H1 (cell line): ENCODE measurements at regions not wholly inside any gene's neighbourhood (a gene's known extent, or its start where the extent isn't known, plus 50 kb on each side); places are given as distances from the start of the nearest gene placed in this dataset.

Source experiments
- BCL11A ChIP-seq, 2 experiments: IDR thresholded peaks; one replicate each; pipeline ENCODE4 v1.6.1; 2011; ENCODE audit warnings: low read depth in 2 of 2, low read length in 2 of 2, mild to moderate bottlenecking in 2 of 2
- CTBP2 ChIP-seq: IDR thresholded peaks from 2 replicates; pipeline ENCODE4 v1.7.0; 2011; ENCODE audit warnings: borderline replicate concordance, mild to moderate bottlenecking, moderate library complexity, mixed read lengths, low read length; ENCODE audit not compliant: insufficient read depth, insufficient read length
- EP300 ChIP-seq, 2 experiments: IDR thresholded peaks; 1 replicate in 1 of 2; 2 replicates in 1 of 2; pipeline ENCODE4 v1.6.1; 2011 to 2012; ENCODE audit warnings: low read depth in 2 of 2, low read length in 2 of 2, mild to moderate bottlenecking in 2 of 2, borderline replicate concordance in 1 of 2, inconsistent platforms in 1 of 2, moderate library complexity in 1 of 2
- RAD21 ChIP-seq, 2 experiments: IDR thresholded peaks in 1 of 2; conservative IDR thresholded peaks in 1 of 2; 2 replicates each; pipeline ENCODE4 v1.6.1; 2011; ENCODE audit warnings: low read depth in 2 of 2, low read length in 2 of 2, improper control_type of control experiment in 1 of 2, inconsistent platforms in 1 of 2, mild to moderate bottlenecking in 1 of 2, moderate library complexity in 1 of 2
- SAP30 ChIP-seq: fragments of 300-600 bp; sonication (generic); IDR thresholded peaks from 2 replicates; pipeline ENCODE4 v1.7.1; 2012; ENCODE audit warnings: low read length, moderate library complexity, mild to moderate bottlenecking, inconsistent platforms; ENCODE audit not compliant: insufficient read depth, insufficient replicate concordance
- SIN3A ChIP-seq, 2 experiments: IDR thresholded peaks in 1 of 2; conservative IDR thresholded peaks in 1 of 2; 2 replicates each; pipeline ENCODE4 v1.6.1; 2011 to 2012; ENCODE audit warnings: low read length in 2 of 2, improper control_type of control experiment in 1 of 2, low read depth in 1 of 2, mild to moderate bottlenecking in 1 of 2
- SP4 ChIP-seq: IDR thresholded peaks from 2 replicates; pipeline ENCODE4 v1.6.1; 2012; ENCODE audit warnings: low read length, inconsistent platforms
- TF ChIP-seq, protein P1 (sequence below): fragments of 300-600 bp; sonication (generic); IDR thresholded peaks from 2 replicates; pipeline ENCODE4 v1.7.1; 2012; ENCODE audit warnings: low read length, moderate library complexity, mild to moderate bottlenecking, inconsistent platforms; ENCODE audit not compliant: insufficient replicate concordance
- TF ChIP-seq, protein P2 (sequence below): IDR thresholded peaks from 2 replicates; pipeline ENCODE4 v1.6.1; 2011; ENCODE audit warnings: low read depth, mild to moderate bottlenecking, low read length; ENCODE audit not compliant: insufficient read depth

DNA sequence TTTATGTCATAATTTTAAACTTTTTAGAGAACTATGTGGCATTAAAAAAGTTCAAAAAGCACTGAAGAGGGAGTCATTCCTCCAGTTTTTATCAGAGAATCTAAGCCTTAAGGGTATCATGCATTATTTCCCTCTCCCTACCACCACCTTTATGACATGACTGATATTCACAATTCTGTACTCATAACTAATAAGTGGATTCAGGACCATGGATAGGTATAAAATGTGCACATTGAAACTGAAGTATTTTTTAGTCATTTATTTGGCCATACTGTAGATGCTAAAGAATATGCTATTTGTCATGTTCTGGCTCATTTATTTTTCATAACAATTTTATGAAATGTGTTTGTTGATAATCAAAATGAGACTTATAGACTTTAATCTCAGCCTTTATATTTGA, 897.5 kb upstream of the AGA start (continued):
- TF ChIP-seq, protein P1, sequence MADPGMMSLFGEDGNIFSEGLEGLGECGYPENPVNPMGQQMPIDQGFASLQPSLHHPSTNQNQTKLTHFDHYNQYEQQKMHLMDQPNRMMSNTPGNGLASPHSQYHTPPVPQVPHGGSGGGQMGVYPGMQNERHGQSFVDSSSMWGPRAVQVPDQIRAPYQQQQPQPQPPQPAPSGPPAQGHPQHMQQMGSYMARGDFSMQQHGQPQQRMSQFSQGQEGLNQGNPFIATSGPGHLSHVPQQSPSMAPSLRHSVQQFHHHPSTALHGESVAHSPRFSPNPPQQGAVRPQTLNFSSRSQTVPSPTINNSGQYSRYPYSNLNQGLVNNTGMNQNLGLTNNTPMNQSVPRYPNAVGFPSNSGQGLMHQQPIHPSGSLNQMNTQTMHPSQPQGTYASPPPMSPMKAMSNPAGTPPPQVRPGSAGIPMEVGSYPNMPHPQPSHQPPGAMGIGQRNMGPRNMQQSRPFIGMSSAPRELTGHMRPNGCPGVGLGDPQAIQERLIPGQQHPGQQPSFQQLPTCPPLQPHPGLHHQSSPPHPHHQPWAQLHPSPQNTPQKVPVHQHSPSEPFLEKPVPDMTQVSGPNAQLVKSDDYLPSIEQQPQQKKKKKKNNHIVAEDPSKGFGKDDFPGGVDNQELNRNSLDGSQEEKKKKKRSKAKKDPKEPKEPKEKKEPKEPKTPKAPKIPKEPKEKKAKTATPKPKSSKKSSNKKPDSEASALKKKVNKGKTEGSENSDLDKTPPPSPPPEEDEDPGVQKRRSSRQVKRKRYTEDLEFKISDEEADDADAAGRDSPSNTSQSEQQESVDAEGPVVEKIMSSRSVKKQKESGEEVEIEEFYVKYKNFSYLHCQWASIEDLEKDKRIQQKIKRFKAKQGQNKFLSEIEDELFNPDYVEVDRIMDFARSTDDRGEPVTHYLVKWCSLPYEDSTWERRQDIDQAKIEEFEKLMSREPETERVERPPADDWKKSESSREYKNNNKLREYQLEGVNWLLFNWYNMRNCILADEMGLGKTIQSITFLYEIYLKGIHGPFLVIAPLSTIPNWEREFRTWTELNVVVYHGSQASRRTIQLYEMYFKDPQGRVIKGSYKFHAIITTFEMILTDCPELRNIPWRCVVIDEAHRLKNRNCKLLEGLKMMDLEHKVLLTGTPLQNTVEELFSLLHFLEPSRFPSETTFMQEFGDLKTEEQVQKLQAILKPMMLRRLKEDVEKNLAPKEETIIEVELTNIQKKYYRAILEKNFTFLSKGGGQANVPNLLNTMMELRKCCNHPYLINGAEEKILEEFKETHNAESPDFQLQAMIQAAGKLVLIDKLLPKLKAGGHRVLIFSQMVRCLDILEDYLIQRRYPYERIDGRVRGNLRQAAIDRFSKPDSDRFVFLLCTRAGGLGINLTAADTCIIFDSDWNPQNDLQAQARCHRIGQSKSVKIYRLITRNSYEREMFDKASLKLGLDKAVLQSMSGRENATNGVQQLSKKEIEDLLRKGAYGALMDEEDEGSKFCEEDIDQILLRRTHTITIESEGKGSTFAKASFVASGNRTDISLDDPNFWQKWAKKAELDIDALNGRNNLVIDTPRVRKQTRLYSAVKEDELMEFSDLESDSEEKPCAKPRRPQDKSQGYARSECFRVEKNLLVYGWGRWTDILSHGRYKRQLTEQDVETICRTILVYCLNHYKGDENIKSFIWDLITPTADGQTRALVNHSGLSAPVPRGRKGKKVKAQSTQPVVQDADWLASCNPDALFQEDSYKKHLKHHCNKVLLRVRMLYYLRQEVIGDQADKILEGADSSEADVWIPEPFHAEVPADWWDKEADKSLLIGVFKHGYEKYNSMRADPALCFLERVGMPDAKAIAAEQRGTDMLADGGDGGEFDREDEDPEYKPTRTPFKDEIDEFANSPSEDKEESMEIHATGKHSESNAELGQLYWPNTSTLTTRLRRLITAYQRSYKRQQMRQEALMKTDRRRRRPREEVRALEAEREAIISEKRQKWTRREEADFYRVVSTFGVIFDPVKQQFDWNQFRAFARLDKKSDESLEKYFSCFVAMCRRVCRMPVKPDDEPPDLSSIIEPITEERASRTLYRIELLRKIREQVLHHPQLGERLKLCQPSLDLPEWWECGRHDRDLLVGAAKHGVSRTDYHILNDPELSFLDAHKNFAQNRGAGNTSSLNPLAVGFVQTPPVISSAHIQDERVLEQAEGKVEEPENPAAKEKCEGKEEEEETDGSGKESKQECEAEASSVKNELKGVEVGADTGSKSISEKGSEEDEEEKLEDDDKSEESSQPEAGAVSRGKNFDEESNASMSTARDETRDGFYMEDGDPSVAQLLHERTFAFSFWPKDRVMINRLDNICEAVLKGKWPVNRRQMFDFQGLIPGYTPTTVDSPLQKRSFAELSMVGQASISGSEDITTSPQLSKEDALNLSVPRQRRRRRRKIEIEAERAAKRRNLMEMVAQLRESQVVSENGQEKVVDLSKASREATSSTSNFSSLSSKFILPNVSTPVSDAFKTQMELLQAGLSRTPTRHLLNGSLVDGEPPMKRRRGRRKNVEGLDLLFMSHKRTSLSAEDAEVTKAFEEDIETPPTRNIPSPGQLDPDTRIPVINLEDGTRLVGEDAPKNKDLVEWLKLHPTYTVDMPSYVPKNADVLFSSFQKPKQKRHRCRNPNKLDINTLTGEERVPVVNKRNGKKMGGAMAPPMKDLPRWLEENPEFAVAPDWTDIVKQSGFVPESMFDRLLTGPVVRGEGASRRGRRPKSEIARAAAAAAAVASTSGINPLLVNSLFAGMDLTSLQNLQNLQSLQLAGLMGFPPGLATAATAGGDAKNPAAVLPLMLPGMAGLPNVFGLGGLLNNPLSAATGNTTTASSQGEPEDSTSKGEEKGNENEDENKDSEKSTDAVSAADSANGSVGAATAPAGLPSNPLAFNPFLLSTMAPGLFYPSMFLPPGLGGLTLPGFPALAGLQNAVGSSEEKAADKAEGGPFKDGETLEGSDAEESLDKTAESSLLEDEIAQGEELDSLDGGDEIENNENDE, result no peak
- no peak for TF ChIP-seq SP4
- TF ChIP-seq BCL11A (IDR thresholded peaks at IDR 0.05; ENCODE audit: low read depth in 2 of 2, low read length in 2 of 2), result no peak
- no peak for TF ChIP-seq RAD21 (IDR thresholded peaks at IDR 0.05 in 1 of 2, conservative IDR thresholded peaks at IDR 0.05 in 1 of 2; ENCODE audit: low read depth in 2 of 2, low read length in 2 of 2)
- TF ChIP-seq, protein P2, sequence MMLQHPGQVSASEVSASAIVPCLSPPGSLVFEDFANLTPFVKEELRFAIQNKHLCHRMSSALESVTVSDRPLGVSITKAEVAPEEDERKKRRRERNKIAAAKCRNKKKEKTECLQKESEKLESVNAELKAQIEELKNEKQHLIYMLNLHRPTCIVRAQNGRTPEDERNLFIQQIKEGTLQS, result no peak
- no peak for TF ChIP-seq SAP30
- no peak for TF ChIP-seq CTBP2
- no peak for TF ChIP-seq EP300 (IDR thresholded peaks at IDR 0.05; ENCODE audit: borderline replicate concordance in 1 of 2, low read depth in 2 of 2, low read length in 2 of 2)
- TF ChIP-seq SIN3A (conservative IDR thresholded peaks at IDR 0.05 in 1 of 2, IDR thresholded peaks at IDR 0.05 in 1 of 2; ENCODE audit: low read depth in 1 of 2, low read length in 2 of 2), result no peak
